HFF-Myc (cell line): ENCODE measurements at regions not wholly inside any gene's neighbourhood (a gene's known extent, or its start where the extent isn't known, plus 50 kb on each side); places are given as distances from the start of the nearest gene placed in this dataset.

Source experiments
- DNase-seq: peaks from one replicate; pipeline ENCODE4 v3.0.0-alpha.2; 2011; ENCODE audit warnings: low read depth; ENCODE audit errors: extremely low read depth
- H3K4me3 ChIP-seq: replicated peaks from 2 replicates; pipeline ENCODE4 v1.5.1; 2011; ENCODE audit warnings: low read depth, mild to moderate bottlenecking, control low read depth, low read length
- TF ChIP-seq, protein P1 (sequence below): IDR thresholded peaks from 2 replicates; pipeline ENCODE4 v1.5.1; 2012; ENCODE audit warnings: mild to moderate bottlenecking, low read depth, low read length, control low read depth; ENCODE audit errors: missing control alignments

GRCh38 chr12:38123566-38124246, 192.9 kb upstream of the ALG10B start:
- no peak for DNase-seq
- H3K4me3 ChIP-seq = no peak overlapping the region
- TF ChIP-seq, protein P1, sequence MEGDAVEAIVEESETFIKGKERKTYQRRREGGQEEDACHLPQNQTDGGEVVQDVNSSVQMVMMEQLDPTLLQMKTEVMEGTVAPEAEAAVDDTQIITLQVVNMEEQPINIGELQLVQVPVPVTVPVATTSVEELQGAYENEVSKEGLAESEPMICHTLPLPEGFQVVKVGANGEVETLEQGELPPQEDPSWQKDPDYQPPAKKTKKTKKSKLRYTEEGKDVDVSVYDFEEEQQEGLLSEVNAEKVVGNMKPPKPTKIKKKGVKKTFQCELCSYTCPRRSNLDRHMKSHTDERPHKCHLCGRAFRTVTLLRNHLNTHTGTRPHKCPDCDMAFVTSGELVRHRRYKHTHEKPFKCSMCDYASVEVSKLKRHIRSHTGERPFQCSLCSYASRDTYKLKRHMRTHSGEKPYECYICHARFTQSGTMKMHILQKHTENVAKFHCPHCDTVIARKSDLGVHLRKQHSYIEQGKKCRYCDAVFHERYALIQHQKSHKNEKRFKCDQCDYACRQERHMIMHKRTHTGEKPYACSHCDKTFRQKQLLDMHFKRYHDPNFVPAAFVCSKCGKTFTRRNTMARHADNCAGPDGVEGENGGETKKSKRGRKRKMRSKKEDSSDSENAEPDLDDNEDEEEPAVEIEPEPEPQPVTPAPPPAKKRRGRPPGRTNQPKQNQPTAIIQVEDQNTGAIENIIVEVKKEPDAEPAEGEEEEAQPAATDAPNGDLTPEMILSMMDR = no peak

- H3K4me3 ChIP-seq = no peak overlapping the region
- TF ChIP-seq, protein P1 = no peak
- DNase-seq = no peak
These were observed 192.1 kb upstream of the ALG10B start for GRCh38 chr12:38124247-38125012.

GRCh38 chr12:38132139-38132538, 184.4 kb upstream of the ALG10B start:
- no peak overlapping the region for H3K4me3 ChIP-seq
- TF ChIP-seq, protein P1 = no peak
- no peak for DNase-seq

- DNase-seq = no peak
- no peak overlapping the region for H3K4me3 ChIP-seq
- TF ChIP-seq, protein P1 = no peak
These were observed 179.3 kb upstream of the ALG10B start for GRCh38 chr12:38137287-38137686.

GRCh38 chr12:38137716-38138115, 178.9 kb upstream of the ALG10B start:
- TF ChIP-seq, protein P1 = no peak
- H3K4me3 ChIP-seq = no peak overlapping the region
- no peak for DNase-seq

DNA sequence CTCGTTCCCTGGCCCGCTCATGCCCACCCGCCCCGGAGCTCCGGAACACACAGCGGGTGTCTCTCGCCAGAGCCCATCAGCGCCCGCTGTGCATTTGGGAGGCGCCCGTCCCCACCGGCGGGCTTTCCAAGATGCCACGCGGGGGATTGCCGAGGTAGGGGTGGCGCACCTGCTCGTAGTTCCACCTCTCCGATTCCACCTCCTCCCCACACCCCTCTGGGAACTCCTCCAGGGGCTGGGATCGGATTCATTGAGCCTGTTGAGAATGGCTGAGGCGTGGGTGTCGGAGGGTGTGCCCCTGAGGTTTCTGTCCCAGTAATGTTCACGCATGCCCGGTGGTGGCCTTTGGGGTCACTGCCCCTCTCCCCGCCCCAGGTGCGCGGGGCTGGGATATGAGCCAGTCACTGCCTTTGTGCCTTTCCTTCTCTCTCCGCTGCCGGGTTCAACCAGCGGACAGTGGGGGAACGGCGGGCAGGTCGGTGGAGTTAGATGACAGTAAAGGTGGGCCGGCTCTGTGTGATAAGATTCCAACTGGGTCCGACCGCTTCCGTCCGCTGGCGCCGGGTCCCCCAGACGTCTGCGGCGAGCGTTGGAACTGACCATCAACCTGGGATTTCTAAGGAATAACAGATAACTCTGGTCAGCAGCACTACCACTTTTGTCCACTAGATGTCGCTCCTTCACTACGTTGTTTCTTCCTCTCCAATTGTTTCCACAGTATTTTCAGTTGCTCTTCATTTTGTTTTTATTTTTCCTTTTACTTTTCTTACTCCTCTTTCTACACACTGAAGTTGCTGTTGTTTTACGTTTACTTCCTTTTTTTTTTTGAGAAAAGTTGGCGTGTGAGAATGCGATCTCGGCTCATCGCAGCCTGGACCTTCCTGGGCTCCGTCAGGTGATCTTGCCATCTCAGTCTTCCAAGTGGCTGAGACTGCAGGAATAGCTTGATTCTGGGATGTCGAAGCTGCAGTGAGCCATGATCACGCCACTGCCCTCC, 178.1 kb upstream of the ALG10B start:
- H3K4me3 ChIP-seq = peak overlapping the region; percentile 23; the same call in 1 of the 2 replicates
- TF ChIP-seq, protein P1 = peak; percentile 84
- peak; percentile 56 for DNase-seq
